VCaP (cell line): ENCODE measurements at regions not wholly inside any gene's neighbourhood (a gene's known extent, or its start where the extent isn't known, plus 50 kb on each side); places are given as distances from the start of the nearest gene placed in this dataset.

Experiments used
- H3K27ac ChIP-seq: fragments of 450-650 bp; 2 replicates; pipeline ENCODE4 v1.5.1; 2017
- CTCF ChIP-seq: fragments of 450-650 bp; conservative IDR thresholded peaks from 2 replicates; pipeline ENCODE4 v1.5.1; 2017; ENCODE audit warnings: mild to moderate bottlenecking, moderate library complexity

- no peak overlapping the region for H3K27ac ChIP-seq
- TF ChIP-seq CTCF = no peak
Measured at GRCh38 chr1:168974117-168974516, 132.4 kb upstream of the ATP1B1 start.

- no peak for TF ChIP-seq CTCF
- H3K27ac ChIP-seq = no peak overlapping the region
Measured at GRCh38 chr1:168974611-168975010, 131.9 kb upstream of the ATP1B1 start.

GRCh38 chr1:168976267-168976666, 130.2 kb upstream of the ATP1B1 start:
- no peak overlapping the region for H3K27ac ChIP-seq
- no peak for TF ChIP-seq CTCF

- no peak overlapping the region for H3K27ac ChIP-seq
- TF ChIP-seq CTCF = no peak
Measured at GRCh38 chr1:168977618-168978017, 128.9 kb upstream of the ATP1B1 start.

GRCh38 chr1:168979276-168979675, 127.2 kb upstream of the ATP1B1 start:
- no peak for TF ChIP-seq CTCF
- no peak overlapping the region for H3K27ac ChIP-seq

- H3K27ac ChIP-seq = no peak overlapping the region
- no peak for TF ChIP-seq CTCF
Measured at GRCh38 chr1:168980180-168980579, 126.3 kb upstream of the ATP1B1 start.

- H3K27ac ChIP-seq = no peak overlapping the region
- TF ChIP-seq CTCF = no peak
Measured at GRCh38 chr1:168980656-168981055, 125.8 kb upstream of the ATP1B1 start.

GRCh38 chr1:168982778-168983177, 123.7 kb upstream of the ATP1B1 start:
- TF ChIP-seq CTCF = no peak
- no peak overlapping the region for H3K27ac ChIP-seq
